H1 (cell line): ENCODE measurements at regions not wholly inside any gene's neighbourhood (a gene's known extent, or its start where the extent isn't known, plus 50 kb on each side); places are given as distances from the start of the nearest gene placed in this dataset.

ENCODE experiments used
- CHD7 ChIP-seq: fragments of 300-600 bp; sonication (generic); IDR thresholded peaks from 2 replicates; pipeline ENCODE4 v1.7.1; 2012; ENCODE audit warnings: low read length, moderate library complexity, mild to moderate bottlenecking, inconsistent platforms; ENCODE audit not compliant: insufficient replicate concordance
- CREB1 ChIP-seq: IDR thresholded peaks from 2 replicates; pipeline ENCODE4 v1.6.1; 2012; ENCODE audit warnings: inconsistent platforms
- CTCF ChIP-seq, 3 experiments: IDR thresholded peaks; 1 replicate in 2 of 3; 2 replicates in 1 of 3; pipeline versions ENCODE4 v1.5.1 to v1.6.1; 2011; ENCODE audit warnings: low read length in 3 of 3, mild to moderate bottlenecking in 3 of 3, inconsistent platforms in 2 of 3, low read depth in 1 of 3, moderate library complexity in 1 of 3; ENCODE audit not compliant: insufficient read depth in 1 of 3; ENCODE audit errors: control extremely low read depth in 1 of 3
- EGR1 ChIP-seq: IDR thresholded peaks from 2 replicates; pipeline ENCODE4 v1.6.1; 2011; ENCODE audit warnings: low read depth, low read length, borderline replicate concordance
- EZH2 ChIP-seq: fragments of 200-600 bp; sonication (generic); IDR thresholded peaks from 2 replicates; pipeline ENCODE4 v1.7.1; 2012; ENCODE audit warnings: low read depth, mild to moderate bottlenecking, moderate library complexity, low read length, inconsistent platforms; ENCODE audit not compliant: severe bottlenecking
- KDM1A ChIP-seq: fragments of 200-600, 300-600 bp; sonication (generic); IDR thresholded peaks from 2 replicates; pipeline ENCODE4 v1.7.1; 2016; ENCODE audit warnings: mild to moderate bottlenecking, low read length, borderline replicate concordance
- NRF1 ChIP-seq: IDR thresholded peaks from 2 replicates; pipeline ENCODE4 v1.6.1; 2011; ENCODE audit warnings: mild to moderate bottlenecking, low read depth, low read length, improper control_type of control experiment
- SIN3A ChIP-seq, 2 experiments: IDR thresholded peaks in 1 of 2; conservative IDR thresholded peaks in 1 of 2; 2 replicates each; pipeline ENCODE4 v1.6.1; 2011 to 2012; ENCODE audit warnings: low read length in 2 of 2, improper control_type of control experiment in 1 of 2, low read depth in 1 of 2, mild to moderate bottlenecking in 1 of 2
- TCF12 ChIP-seq: IDR thresholded peaks from 2 replicates; pipeline ENCODE4 v1.6.1; 2011; ENCODE audit warnings: low read depth, mild to moderate bottlenecking, low read length
- TEAD4 ChIP-seq: IDR thresholded peaks from 2 replicates; pipeline ENCODE4 v1.6.1; 2012; ENCODE audit warnings: low read depth, low read length, inconsistent platforms, mixed read lengths

- TF ChIP-seq CHD7 (no peak), NRF1 (no peak), KDM1A (no peak), EGR1 (no peak), CTCF (IDR thresholded peaks at IDR 0.05; ENCODE audit: control extremely low read depth in 1 of 3, insufficient read depth in 1 of 3, low read depth in 1 of 3, low read length in 3 of 3) (no peak), SIN3A (conservative IDR thresholded peaks at IDR 0.05 in 1 of 2, IDR thresholded peaks at IDR 0.05 in 1 of 2; ENCODE audit: low read depth in 1 of 2, low read length in 2 of 2) (no peak), EZH2 (no peak), CREB1 (no peak), TCF12 (no peak), TEAD4 (no peak)
Observed at GRCh38 chr2:88824951-88825350, 133.5 kb downstream of the RPIA start (continued).
